ENCODE measurements at regions not wholly inside any gene's neighbourhood (a gene's known extent, or its start where the extent isn't known, plus 50 kb on each side); places are given as distances from the start of the nearest gene placed in this dataset.
"Not testable (repeated sequence)": the region's sequence is repeated elsewhere in the genome, so short reads cannot be mapped to it uniquely, and the experiment has no call there.

GRCh38 chr15:21262851-21263425 lies 177.4 kb downstream of the POTEB3 start:
- FAIRE-seq (no peak), DNase-seq (ENCODE audit: extremely low spot score, insufficient read length, low read depth) (no peak)

- FAIRE-seq (no peak), DNase-seq (ENCODE audit: extremely low spot score, insufficient read length, low read depth) (no peak)
Observed at GRCh38 chr15:21261965-21262850, 178.1 kb downstream of the POTEB3 start.

DNA sequence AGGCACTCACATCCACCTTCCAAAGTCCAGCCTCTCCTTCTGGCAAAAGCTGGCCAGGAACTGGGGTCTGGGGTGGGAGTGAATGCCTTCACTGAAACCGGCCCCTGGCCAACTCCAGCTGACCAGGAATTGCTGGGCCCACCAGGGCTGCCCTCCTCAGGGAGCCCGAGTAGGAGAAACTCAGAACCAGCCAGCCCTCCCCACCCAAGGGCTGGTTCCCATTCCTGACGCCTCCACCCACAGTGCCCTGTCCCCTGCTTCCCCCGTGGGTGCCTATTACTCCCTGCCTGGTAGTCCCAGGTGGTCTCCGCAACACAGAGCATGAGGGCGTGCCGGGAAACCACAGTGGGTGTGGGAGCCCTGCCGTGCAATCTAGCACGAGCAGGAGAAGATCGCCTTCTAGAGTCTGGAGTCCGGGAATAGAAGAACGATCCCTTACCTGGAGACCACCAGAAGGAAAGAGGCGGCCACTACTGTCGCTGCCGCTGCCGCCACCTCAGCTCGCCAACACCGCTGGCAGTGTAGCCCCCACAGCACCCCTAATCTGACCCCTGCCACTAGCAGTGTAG lies 178.8 kb downstream of the POTEB3 start:
- DNase-seq (ENCODE audit: extremely low spot score, insufficient read length, low read depth) (no peak), FAIRE-seq (no peak)

- FAIRE-seq, result no peak
- DNase-seq (ENCODE audit: extremely low spot score, insufficient read length, low read depth), result no peak
Observed at GRCh38 chr15:21260966-21261395, 179.3 kb downstream of the POTEB3 start.

DNA sequence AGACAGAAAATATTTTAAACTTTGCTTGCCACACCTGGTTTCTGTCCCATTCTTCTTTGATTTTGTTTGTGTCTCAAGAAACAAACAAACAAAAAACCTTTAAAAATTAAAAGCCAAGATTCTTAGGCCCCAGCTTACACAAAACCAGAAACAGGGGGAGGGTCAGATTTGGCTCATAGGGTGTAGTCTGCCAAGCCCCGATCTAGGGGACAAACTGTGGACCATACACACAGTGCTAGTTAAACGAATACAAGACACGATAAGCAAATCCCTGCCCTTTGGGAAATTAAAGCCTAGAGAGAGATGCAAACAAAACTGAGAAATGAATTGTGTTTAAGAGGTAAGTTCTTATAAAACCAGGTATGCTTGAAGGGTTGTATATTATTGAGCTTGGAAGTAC lies 181.7 kb downstream of the POTEB3 start:
- FAIRE-seq, result not testable (repeated sequence)

DNA sequence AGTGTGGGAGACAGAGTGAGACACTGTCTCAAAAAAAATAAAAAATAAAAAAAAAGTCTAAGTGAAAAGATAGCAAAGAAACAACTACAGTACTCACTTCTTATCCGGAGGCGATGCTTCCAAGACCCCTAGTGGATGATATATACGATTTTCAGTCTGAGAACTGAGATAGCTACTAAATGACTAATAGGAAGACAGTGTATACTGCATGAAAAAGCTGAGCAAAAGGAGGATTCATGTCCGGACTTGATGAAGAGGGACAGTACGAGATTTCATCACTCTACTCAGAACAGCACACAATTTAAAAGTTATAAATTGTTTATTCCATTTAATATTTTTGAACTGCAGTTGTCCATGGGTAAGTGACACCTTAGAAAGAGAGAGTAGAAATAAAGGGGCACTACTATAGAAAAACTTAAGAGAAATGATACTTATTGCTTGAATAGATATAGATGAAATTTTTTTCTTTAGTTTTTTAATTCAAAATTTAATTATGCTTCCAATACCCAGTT lies 190.7 kb downstream of the POTEB3 start:
- DNase-seq (ENCODE audit: extremely low spot score, insufficient read length, low read depth), result not testable (repeated sequence)
- peak; percentile 33 for FAIRE-seq

More for the DNA sequence above, 181.7 kb downstream of the POTEB3 start:
- DNase-seq (ENCODE audit: extremely low spot score, insufficient read length, low read depth), result not testable (repeated sequence)
